Testis (tissue), 2 donors: ENCODE measurements at regions not wholly inside any gene's neighbourhood (a gene's known extent, or its start where the extent isn't known, plus 50 kb on each side); places are given as distances from the start of the nearest gene placed in this dataset.

ENCODE experiments used
- DNase-seq: peaks from one replicate; pipeline ENCODE4 v3.0.0-alpha.2; 2019
- H3K27ac ChIP-seq, 2 donors: fragments of 200-600 bp; sonication (generic); one replicate each; pipeline ENCODE4 v1.5.1; 2019
- H3K27me3 ChIP-seq: fragments of 200-600 bp; sonication (generic); one replicate; pipeline ENCODE4 v1.5.1; 2019
- H3K36me3 ChIP-seq: fragments of 200-600 bp; sonication (generic); one replicate; pipeline ENCODE4 v1.5.1; 2017; ENCODE audit warnings: low read depth; ENCODE audit errors: missing control alignments
- H3K4me1 ChIP-seq: fragments of 200-600 bp; sonication (generic); one replicate; pipeline ENCODE4 v1.5.1; 2019
- H3K4me3 ChIP-seq, 2 donors: fragments of 200-600 bp; sonication (generic); one replicate each; pipeline ENCODE4 v1.5.1; 2017 to 2019
- H3K9me3 ChIP-seq: fragments of 200-600 bp; sonication (generic); one replicate; pipeline ENCODE4 v1.5.1; 2017
- CTCF ChIP-seq, 3 experiments: fragments of 450-650 bp in 2 of 3; fragments of 200-600 bp in 1 of 3; sonication (generic) in 1 of 3; IDR thresholded peaks; one replicate each; pipeline ENCODE4 v1.5.1; 2016 to 2019; ENCODE audit warnings: antibody characterized with exemption in 3 of 3, mild to moderate bottlenecking in 2 of 3, moderate library complexity in 1 of 3
- POLR2A ChIP-seq: fragments of 450-650 bp; IDR thresholded peaks from one replicate; pipeline ENCODE4 v1.6.1; 2017; ENCODE audit warnings: antibody characterized with exemption, mild to moderate bottlenecking, moderate library complexity
- WGBS, 2 donors: methylation state at CpG; one replicate each; pipeline ENCODE4 v1.1.5; 2018; 5-methylcytosine and 5-hydroxymethylcytosine counted together
- intact Hi-C: fragments of 100-400 bp; cut with DNase I; formaldehyde crosslinking; loops from one replicate; pipeline ENCODE4 v1.15.1; 2023; ENCODE audit warnings: low total_unique reads

- TF ChIP-seq CTCF (IDR thresholded peaks at IDR 0.05), result no peak
- TF ChIP-seq POLR2A, result no peak
- intact Hi-C loops, result no loop called here
- Histone ChIP-seq H3K4me1 (no peaks in the 10 kb centered on the region), H3K4me3 (no peak overlapping the region), H3K27me3 (no peaks in the 10 kb centered on the region), H3K9me3 (no peaks in the 10 kb centered on the region), H3K27ac (no peak overlapping the region), H3K36me3 (no peaks in the 10 kb centered on the region)
- DNase-seq, result no peak
- 75% methylated on average over 2 of the region's 2 CpGs for WGBS, 2 donors
Measured at GRCh38 chr6:164870164-164870563, 439.2 kb downstream of the C6orf118 start.

GRCh38 chr6:164861967-164862366 lies 447.4 kb downstream of the C6orf118 start:
- intact Hi-C loops, result no loop called here
- TF ChIP-seq CTCF (IDR thresholded peaks at IDR 0.05), result no peak
- TF ChIP-seq POLR2A, result no peak
- Histone ChIP-seq H3K4me1 (no peaks in the 10 kb centered on the region), H3K4me3 (no peak overlapping the region), H3K27me3 (no peaks in the 10 kb centered on the region), H3K36me3 (no peaks in the 10 kb centered on the region), H3K27ac (no peak overlapping the region), H3K9me3 (no peaks in the 10 kb centered on the region)
- WGBS, 2 donors, result 61 to 63% methylated on average over 4 of the region's 4 CpGs
- DNase-seq, result no peak

- no peak overlapping the region for H3K4me3 ChIP-seq
- DNase-seq, result no peak
- H3K27ac ChIP-seq, result no peak overlapping the region
- H3K36me3 ChIP-seq, result no peaks in the 10 kb centered on the region
- no peaks in the 10 kb centered on the region for H3K4me1 ChIP-seq
- no peaks in the 10 kb centered on the region for H3K9me3 ChIP-seq
- TF ChIP-seq POLR2A, result no peak
- no peak for TF ChIP-seq CTCF (IDR thresholded peaks at IDR 0.05)
- H3K27me3 ChIP-seq, result no peaks in the 10 kb centered on the region
- 77 to 82% methylated on average over 6 of the region's 6 CpGs for WGBS, 2 donors
- intact Hi-C loops, result no loop called here
Measured at GRCh38 chr6:164859816-164860215, 449.6 kb downstream of the C6orf118 start.

- no peaks in the 10 kb centered on the region for H3K9me3 ChIP-seq
- H3K4me3 ChIP-seq, result no peak overlapping the region
- 45 to 58% methylated on average over 8 of the region's 8 CpGs for WGBS, 2 donors
- H3K27ac ChIP-seq, result no peak overlapping the region
- no peaks in the 10 kb centered on the region for H3K4me1 ChIP-seq
- intact Hi-C loops, result no loop called here
- peak; percentile 14 for DNase-seq
- H3K27me3 ChIP-seq, result no peaks in the 10 kb centered on the region
- TF ChIP-seq CTCF (IDR thresholded peaks at IDR 0.05) (no peak), POLR2A (no peak)
- H3K36me3 ChIP-seq, result no peaks in the 10 kb centered on the region
Measured at GRCh38 chr6:164856138-164856537, 453.3 kb downstream of the C6orf118 start.

- WGBS, 2 donors, result 80 to 88% methylated on average over 1 of the region's 1 CpG
Measured at GRCh38 chr6:164855281-164855680, 454.1 kb downstream of the C6orf118 start.

More at GRCh38 chr6:164855281-164855680, 454.1 kb downstream of the C6orf118 start:
- H3K36me3 ChIP-seq, result no peaks in the 10 kb centered on the region
- no peaks in the 10 kb centered on the region for H3K4me1 ChIP-seq
- no peaks in the 10 kb centered on the region for H3K27me3 ChIP-seq
- TF ChIP-seq POLR2A, result no peak
- no peak for TF ChIP-seq CTCF (IDR thresholded peaks at IDR 0.05)
- no peak overlapping the region for H3K4me3 ChIP-seq
- no peaks in the 10 kb centered on the region for H3K9me3 ChIP-seq
- DNase-seq, result no peak
- no peak overlapping the region for H3K27ac ChIP-seq
- intact Hi-C loops, result no loop called here
